GM19023 (cell line): ENCODE measurements at regions not wholly inside any gene's neighbourhood (a gene's known extent, or its start where the extent isn't known, plus 50 kb on each side); places are given as distances from the start of the nearest gene placed in this dataset.
"Not testable (repeated sequence)": the region's sequence is repeated elsewhere in the genome, so short reads cannot be mapped to it uniquely, and the experiment has no call there.

ENCODE experiments used
- ATAC-seq: cut with Tn5 transposase; IDR thresholded peaks from one replicate; pipeline ENCODE4 v1.9.1; 2021; ENCODE audit warnings: mild to moderate bottlenecking, moderate library complexity; ENCODE audit not compliant: unreplicated experiment

DNA sequence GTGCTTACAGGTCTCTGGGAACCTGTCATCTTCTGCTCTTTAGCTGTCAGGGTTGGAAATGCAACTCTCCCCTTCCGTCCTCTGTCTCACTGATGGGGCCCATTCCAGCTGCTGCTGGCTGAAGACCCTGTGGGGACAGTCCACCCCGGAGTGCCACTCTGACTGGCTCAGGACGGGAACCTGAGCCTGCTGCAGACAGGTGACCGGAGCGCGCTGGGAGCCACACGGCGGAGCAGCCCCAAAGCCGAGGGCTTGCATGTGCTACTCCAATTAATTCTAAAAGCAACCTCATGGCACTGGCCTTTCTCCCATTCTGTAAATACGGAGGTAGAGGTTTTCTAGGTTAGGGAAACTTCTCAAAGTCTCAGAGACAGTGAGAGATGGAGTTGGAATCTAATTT is 223.5 kb upstream of the PITRM1 start:
- ATAC-seq: no peak

GRCh38 chr10:3395458-3395861 is 222.9 kb upstream of the PITRM1 start:
- no peak for ATAC-seq

DNA sequence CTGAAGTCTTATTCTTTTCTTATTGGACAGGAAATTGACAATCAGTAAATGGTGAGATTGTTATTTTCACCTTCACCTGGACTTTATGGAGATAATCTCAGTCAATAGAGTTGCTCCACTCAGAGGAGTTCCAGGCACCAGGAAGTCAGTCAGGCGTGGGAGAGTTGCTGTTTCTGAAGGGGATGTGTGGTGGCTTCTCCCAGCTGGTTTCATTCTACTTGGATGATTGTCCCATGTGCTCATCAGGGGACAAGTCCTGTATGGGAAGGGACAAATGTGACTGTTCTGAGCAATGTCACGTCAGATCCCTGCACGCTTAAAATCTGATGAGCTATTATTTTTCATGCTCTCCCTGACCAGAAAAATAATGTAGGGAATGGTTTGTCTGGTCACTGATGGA is 222.5 kb upstream of the PITRM1 start:
- ATAC-seq: no peak

DNA sequence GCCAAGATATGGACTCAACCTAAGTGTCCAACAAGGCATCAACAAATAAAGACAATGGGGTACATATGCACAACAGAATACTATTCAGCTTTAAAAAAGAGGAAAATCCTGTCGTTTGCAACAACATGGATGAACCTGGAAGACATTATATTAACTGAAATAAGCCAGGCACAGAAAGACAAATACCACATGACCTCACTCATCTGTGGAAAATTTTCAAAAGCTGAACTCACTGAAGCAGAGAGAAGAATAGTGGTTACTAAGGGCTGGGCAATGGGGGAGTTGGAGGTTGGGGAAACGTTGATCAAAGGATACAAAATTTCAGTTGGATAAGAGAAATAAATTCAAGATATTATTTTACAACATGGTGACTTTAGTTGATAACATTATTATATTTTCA is 221.4 kb upstream of the PITRM1 start:
- ATAC-seq: no peak

DNA sequence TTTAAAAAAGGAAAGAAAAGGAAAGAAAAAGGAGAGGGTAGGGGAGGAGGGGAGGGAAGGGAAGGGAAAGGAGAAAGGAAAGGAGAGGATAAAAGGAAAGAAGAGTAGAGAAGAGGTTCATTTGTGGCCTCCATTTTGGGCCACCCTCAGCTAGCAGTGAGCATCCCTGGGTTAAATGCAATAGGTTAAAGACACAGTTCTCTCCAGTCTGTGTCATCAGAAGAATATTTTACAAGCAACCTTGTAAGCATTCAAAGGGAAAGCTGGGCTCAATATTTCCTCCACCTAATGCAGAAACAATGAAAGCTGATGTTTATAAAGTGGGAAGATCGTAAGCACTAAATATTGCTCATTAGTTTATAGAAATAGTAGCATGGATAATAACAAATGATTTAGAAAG is 219.1 kb upstream of the PITRM1 start:
- no peak for ATAC-seq

- ATAC-seq: no peak
Observed at GRCh38 chr10:3389130-3389529, 216.5 kb upstream of the PITRM1 start.

GRCh38 chr10:3385487-3385886 is 212.9 kb upstream of the PITRM1 start:
- ATAC-seq: no peak

GRCh38 chr10:3382092-3382491 is 209.5 kb upstream of the PITRM1 start:
- no peak for ATAC-seq

GRCh38 chr10:3380406-3381050 is 207.9 kb upstream of the PITRM1 start:
- no peak for ATAC-seq

GRCh38 chr10:3376631-3377030 is 204.0 kb upstream of the PITRM1 start:
- no peak for ATAC-seq

DNA sequence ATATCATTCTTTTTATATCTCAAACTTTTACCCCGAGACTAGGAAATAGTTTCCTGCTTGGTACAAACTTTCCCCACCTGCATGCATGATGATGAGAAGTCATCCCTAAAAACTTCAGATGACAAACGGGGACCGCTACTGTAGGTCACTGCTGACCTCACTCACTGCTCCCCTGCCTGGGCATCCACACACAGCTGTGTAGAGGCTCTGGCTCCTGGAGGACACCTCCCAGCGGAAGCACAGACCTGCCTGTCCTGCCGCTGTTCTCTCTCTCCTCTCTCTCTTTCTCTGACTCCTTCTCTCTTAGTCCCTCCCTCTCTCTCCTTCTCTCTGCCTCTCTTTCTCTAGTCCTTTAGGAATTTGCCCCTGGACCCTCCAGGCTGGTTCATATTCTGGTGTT is 202.9 kb upstream of the PITRM1 start:
- ATAC-seq: no peak

- ATAC-seq: no peak
Observed at GRCh38 chr10:3374914-3375313, 202.3 kb upstream of the PITRM1 start.

DNA sequence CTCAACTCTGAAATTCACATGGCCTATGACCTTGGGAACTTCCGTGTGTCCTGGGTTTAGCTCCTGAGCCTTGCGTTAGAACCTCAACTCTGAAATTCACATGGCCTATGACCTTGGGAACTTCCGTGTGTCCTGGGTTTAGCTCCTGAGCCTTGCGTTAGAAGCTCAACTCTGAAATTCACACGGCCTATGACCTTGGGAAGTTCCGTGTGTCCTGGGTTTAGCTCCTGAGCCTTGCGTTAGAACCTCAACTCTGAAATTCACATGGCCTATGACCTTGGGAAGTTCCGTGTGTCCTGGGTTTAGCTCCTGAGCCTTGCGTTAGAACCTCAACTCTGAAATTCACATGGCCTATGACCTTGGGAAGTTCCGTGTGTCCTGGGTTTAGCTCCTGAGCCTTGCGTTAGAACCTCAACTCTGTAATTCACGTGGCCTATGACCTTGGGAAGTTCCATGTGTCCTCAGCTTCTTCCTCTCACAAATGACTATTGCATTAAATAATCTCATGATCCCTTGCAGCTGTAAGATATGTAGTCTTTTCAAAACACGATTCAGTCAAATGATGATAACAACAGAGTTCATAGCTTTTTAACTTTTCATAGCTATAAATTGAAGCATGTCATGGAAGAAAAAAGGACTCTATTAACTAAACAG is 200.9 kb upstream of the PITRM1 start:
- ATAC-seq: not testable (repeated sequence)

DNA sequence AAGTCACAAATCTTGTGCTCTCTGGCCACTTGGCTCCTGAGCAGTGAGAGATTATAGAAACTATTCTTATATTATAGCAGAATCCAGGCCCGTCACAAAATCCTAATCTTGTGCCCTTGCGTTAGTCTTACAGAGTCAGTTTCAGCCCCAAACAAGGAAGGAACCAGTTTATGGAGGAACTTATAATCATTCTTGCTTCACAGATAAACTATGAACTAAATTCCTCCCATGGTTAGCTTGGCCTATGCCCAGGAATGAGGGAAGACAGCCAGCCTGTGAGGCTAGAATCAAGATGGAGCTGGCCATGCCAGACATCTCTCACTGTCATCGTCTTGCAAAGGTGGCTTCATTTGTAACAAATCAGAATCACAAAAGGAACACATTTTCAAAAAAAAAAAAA is 199.7 kb upstream of the PITRM1 start:
- no peak for ATAC-seq

DNA sequence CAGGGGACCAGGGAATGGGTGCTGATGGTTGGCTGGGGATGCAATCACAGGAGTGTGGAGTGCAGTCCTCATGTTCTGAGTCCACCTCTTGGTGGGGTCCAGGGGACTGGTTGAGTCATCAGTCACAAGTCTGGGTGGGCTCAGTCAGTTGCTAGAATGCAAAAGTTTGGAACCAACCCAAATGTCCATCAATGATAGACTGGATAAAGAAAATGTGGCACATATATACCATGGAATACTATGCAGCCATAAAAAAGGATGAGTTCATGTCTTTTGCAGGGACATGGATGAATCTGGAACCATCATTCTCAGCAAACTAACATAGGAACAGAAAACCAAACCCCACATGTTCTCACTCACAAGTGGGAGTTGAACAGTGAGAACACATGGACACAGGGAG is 199.0 kb upstream of the PITRM1 start:
- ATAC-seq: not testable (repeated sequence)

DNA sequence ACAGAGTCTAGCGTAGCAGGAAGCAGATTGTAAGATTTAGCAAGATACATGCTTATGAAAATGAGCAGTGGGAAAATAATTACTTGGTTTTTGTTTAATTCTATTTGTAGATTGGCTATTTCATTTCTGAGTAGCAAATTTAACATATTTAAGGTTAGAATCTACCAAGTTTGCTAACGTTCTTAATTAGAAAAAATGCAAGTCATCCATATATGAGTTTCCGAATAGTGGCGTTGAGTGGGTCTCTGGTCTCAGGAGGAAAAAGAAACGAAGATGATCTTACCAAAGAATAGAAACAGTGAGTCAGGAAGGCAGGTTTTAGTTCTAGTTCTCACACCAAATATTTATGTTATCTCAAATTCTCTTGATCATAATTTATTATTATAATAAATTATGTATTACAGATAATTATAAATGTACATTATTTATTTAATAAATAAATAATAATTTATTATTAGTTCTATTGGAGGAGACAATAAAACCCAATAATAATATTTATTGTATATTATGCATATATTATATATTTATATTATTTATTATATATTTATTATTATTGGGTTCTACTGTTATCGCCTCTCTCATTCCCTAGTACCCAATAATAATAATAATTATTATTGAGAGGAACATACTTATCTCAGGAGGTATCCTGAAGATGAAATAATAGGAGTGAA is 194.3 kb upstream of the PITRM1 start:
- ATAC-seq: no peak

DNA sequence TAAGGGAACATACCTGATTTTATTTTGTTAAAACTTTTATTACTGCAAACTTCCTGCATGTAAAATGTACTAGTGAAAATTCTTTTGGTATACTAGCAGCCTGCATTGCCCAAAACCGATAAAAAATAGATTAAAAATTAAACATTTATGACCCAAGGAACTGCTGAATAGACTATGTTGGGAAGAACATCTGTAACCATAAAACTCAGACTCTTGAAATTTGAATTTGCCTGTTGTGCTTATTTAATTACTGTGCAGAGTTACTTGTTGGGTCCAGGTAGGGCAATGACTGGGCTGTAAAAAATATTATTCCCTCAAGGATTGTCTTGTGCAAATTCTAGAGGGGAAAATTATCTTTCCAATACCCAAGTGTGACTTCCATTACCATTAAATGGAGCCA is 193.5 kb upstream of the PITRM1 start:
- ATAC-seq: no peak

- ATAC-seq: no peak
Observed at GRCh38 chr10:3365630-3366029, 193.0 kb upstream of the PITRM1 start.

DNA sequence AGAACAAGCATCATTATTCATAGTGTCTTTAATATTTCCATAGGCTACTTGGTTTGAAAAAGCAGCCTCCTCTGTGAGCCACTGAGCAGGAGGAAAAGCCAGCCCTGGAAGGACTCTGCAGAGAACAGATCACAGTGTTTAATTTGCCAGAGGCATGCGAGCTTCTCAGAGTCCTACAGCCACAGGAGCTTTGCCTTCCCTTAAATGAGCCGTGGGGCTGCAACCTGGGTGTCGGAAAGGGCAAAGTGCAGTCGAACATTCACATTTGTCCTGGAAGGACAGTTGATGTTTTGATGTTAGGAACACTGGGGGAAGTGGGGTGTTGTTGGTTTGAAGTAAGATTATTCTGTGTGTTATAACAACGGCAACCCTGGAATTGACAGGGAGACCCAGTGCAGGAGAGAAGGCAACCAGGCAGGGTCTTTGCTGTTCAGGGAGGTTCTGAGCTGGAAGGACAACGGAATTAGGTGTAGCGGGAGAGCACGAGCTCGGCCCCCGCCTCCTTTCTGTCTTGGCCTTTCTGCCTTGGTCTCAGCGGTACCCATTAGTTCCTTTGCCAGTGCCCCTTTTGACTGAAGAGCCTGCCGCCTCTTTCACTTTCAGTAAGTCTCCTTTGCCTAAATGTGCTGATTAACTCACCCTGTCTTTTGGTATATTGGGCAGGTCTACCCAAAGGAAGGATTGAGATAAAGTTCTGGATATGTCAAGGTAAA is 192.3 kb upstream of the PITRM1 start:
- ATAC-seq: no peak

- no peak for ATAC-seq
Observed at GRCh38 chr10:3363311-3364045, 190.9 kb upstream of the PITRM1 start.

- ATAC-seq: no peak
Observed at GRCh38 chr10:3362394-3362793, 189.8 kb upstream of the PITRM1 start.
